RWPE1 (cell line): ENCODE measurements at regions not wholly inside any gene's neighbourhood (a gene's known extent, or its start where the extent isn't known, plus 50 kb on each side); places are given as distances from the start of the nearest gene placed in this dataset.

Experiments used
- CTCF ChIA-PET: fragments of 350-600 bp; sonication (Branson Sonifier 250); formaldehyde crosslinking; extraction: SDS; loops from one replicate; lab custom pipeline; 2021; lab: Yijun Ruan, JAX
- POLR2A ChIA-PET: fragments of 400-600 bp; formaldehyde crosslinking; extraction: SDS; loops from one replicate; lab custom pipeline; 2020; ENCODE audit warnings: antibody characterized with exemption; ENCODE audit not compliant: low non-redundant PET; lab: Yijun Ruan, JAX
- DNase-seq: peaks from one replicate; pipeline ENCODE4 v3.0.0; 2012; ENCODE audit warnings: low spot score
- H3K27ac ChIP-seq: fragments of 450-650 bp; 2 replicates; pipeline ENCODE4 v1.5.1; 2017
- CTCF ChIP-seq: fragments of 450-650 bp; conservative IDR thresholded peaks from 2 replicates; pipeline ENCODE4 v1.5.1; 2017; ENCODE audit warnings: low read depth, mild to moderate bottlenecking

GRCh38 chr2:12113412-12113811 is 367.0 kb downstream of the LPIN1 start:
- ChIA-PET CTCF (no interaction called here), POLR2A (no interaction called here)
- DNase-seq, result no peak
- TF ChIP-seq CTCF, result no peak
- no peak overlapping the region for H3K27ac ChIP-seq

- ChIA-PET POLR2A (no interaction called here), CTCF (no interaction called here)
- no peak overlapping the region for H3K27ac ChIP-seq
- no peak for TF ChIP-seq CTCF
- no peak for DNase-seq
These were observed 368.4 kb downstream of the LPIN1 start for GRCh38 chr2:12114816-12115215.

- POLR2A ChIA-PET, result no interaction called here
- DNase-seq, result no peak
These were observed 369.9 kb downstream of the LPIN1 start for GRCh38 chr2:12116228-12116750.

GRCh38 chr2:12119841-12120240 is 373.4 kb downstream of the LPIN1 start:
- no peak overlapping the region for H3K27ac ChIP-seq
- ChIA-PET POLR2A (no interaction called here), CTCF (interaction anchor here (0.6 kb wide), 2 partner anchors 166 to 520 kb away, joined by 3 read pairs; no protein-coding TSS in a partner anchor)
- DNase-seq, result no peak
- no peak for TF ChIP-seq CTCF

More at GRCh38 chr2:12116228-12116750, 369.9 kb downstream of the LPIN1 start:
- TF ChIP-seq CTCF, result no peak
- H3K27ac ChIP-seq, result no peak overlapping the region
- CTCF ChIA-PET, result interaction anchor here (0.7 kb wide), 1 partner anchor 73 kb away, joined by 3 read pairs; no protein-coding TSS in a partner anchor

- ChIA-PET CTCF (interaction anchor here (0.6 kb wide), 1 partner anchor 137 kb away, joined by 3 read pairs; no protein-coding TSS in a partner anchor), POLR2A (no interaction called here)
- TF ChIP-seq CTCF, result no peak
- DNase-seq, result no peak
- H3K27ac ChIP-seq, result no peak overlapping the region
These were observed 374.1 kb downstream of the LPIN1 start for GRCh38 chr2:12120281-12121150.

- no peak overlapping the region for H3K27ac ChIP-seq
- TF ChIP-seq CTCF, result no peak
- no peak for DNase-seq
- ChIA-PET POLR2A (no interaction called here), CTCF (interaction anchor here (0.6 kb wide), 1 partner anchor 196 kb away, joined by 3 read pairs; no protein-coding TSS in a partner anchor)
These were observed 378.4 kb downstream of the LPIN1 start for GRCh38 chr2:12124790-12125189.
